ENCODE measurements at regions not wholly inside any gene's neighbourhood (a gene's known extent, or its start where the extent isn't known, plus 50 kb on each side); places are given as distances from the start of the nearest gene placed in this dataset.
A peak's percentile ranks its signal among the peaks of the same experiment; 100 is the strongest.

DNA sequence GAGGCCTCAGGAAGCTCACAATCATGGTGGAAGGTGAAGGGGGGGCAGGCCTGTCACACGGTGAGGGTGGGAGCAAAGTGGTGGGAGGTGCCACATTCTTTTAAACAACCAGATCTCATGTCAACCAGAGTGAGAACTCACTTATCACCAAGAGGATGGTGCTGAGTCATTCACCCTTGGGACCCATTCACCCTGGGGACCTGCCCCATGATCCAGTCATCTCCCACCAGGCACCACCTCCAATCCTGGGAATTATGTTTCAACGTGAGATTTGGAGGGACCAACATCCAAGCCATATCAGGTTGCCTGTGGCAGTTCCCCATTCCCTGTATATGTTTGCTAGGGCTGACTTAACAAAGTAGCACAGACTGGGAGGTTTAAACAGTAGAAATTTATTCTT is 318.4 kb upstream of the CLNK start:
- Histone ChIP-seq H3K27ac (no peak overlapping the region), H3K9me3 (no peaks in the 10 kb centered on the region), H3K36me3 (no peaks in the 10 kb centered on the region), H3K4me3 (no peak overlapping the region), H3K4me1 (no peaks in the 10 kb centered on the region), H3K27me3 (no peaks in the 10 kb centered on the region)
- TF ChIP-seq, protein P1, sequence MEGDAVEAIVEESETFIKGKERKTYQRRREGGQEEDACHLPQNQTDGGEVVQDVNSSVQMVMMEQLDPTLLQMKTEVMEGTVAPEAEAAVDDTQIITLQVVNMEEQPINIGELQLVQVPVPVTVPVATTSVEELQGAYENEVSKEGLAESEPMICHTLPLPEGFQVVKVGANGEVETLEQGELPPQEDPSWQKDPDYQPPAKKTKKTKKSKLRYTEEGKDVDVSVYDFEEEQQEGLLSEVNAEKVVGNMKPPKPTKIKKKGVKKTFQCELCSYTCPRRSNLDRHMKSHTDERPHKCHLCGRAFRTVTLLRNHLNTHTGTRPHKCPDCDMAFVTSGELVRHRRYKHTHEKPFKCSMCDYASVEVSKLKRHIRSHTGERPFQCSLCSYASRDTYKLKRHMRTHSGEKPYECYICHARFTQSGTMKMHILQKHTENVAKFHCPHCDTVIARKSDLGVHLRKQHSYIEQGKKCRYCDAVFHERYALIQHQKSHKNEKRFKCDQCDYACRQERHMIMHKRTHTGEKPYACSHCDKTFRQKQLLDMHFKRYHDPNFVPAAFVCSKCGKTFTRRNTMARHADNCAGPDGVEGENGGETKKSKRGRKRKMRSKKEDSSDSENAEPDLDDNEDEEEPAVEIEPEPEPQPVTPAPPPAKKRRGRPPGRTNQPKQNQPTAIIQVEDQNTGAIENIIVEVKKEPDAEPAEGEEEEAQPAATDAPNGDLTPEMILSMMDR (IDR thresholded peaks at IDR 0.05), result no peak
- no peak for TF ChIP-seq POLR2A (IDR thresholded peaks at IDR 0.05)
- DNase-seq, result no peak

DNA sequence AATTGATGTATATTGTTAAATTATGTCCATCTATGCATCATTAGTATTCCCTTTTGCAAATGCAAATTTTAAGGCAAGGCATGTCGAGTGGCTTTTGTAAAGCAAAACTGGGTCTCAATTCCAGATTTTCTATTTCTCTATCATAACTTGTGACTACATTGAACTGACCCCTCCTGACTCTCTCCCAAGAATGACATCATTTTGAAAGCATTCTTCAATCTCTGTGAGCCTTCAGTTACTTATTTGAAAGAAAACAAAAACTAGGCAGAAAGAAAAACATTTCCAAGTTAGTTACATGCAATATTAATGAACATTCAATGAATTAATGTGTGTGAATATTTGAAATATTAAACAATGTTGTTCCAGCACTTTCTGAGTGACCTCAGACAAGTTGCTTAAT is 314.3 kb upstream of the CLNK start:
- DNase-seq, result no peak
- Histone ChIP-seq H3K27ac (no peak overlapping the region), H3K9me3 (no peaks in the 10 kb centered on the region), H3K27me3 (no peaks in the 10 kb centered on the region), H3K4me1 (no peaks in the 10 kb centered on the region), H3K4me3 (no peak overlapping the region), H3K36me3 (no peaks in the 10 kb centered on the region)
- TF ChIP-seq POLR2A (IDR thresholded peaks at IDR 0.05), result no peak
- TF ChIP-seq, protein P1 (IDR thresholded peaks at IDR 0.05), result no peak

DNA sequence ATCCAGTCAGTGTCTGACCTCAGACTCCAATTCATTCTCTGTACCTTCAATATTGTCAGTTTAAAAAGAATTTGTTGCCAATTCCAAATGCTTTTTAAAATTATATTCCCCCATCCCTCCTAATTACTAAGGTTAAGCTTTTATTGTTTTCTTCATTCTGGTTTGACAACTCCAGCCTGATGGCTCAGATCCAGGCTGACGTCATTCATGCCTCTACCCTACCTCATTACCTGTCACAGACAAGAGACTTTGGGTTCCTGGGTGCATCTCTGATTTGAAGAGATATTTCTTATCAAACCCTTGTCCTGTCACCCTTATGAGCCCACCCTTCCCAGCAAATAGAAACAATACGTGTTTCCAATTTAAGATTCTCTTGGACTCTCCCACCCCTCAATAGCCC is 300.2 kb upstream of the CLNK start:
- Histone ChIP-seq H3K9me3 (no peaks in the 10 kb centered on the region), H3K36me3 (no peaks in the 10 kb centered on the region), H3K27ac (no peak overlapping the region), H3K27me3 (no peaks in the 10 kb centered on the region), H3K4me3 (no peak overlapping the region), H3K4me1 (peaks cover 0 to 4% (median 0%) of the 10 kb centered on the region in 4 donors)
- TF ChIP-seq POLR2A (IDR thresholded peaks at IDR 0.05), result no peak
- no peak for DNase-seq

DNA sequence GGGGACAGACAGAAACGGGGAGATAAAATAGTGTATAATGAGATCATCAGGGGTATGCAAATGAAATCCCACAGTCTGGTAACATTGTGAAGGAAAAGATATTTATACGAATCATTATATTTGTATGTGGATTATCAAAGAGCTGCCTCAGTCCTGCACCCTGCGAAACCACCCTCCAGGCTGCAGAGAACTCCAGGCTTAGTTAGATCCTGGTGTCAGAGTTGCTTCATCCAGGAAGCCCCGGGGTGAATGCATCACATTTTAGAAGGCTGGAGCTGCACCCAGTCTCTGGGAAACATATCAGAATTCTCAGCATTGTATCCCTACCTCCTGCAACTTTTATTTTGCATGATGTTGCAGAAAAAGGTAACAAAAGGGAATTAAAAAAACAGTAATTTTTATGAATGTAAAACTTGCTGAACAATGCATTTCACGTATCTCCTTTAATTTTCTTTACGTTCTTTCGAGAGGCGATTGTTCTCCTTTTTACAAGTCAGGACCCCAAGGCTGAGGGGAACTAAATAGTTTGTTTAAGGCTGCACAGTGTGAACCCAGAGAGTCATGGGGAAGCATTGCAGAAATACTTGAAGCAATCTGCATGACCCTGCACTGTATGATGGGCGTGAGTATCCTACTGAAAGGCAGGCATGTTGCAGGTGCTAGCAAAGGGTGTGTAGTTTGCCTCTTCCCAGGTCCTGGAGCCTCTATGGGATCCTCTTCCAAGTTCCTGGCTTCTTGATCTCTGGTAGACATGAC is 299.5 kb upstream of the CLNK start:
- DNase-seq, result no peak
- Histone ChIP-seq H3K4me1 (peaks cover 0 to 4% (median 0%) of the 10 kb centered on the region in 4 donors), H3K9me3 (no peaks in the 10 kb centered on the region), H3K4me3 (no peak overlapping the region), H3K27ac (no peak overlapping the region), H3K36me3 (no peaks in the 10 kb centered on the region), H3K27me3 (no peaks in the 10 kb centered on the region)
- TF ChIP-seq, protein P1 (IDR thresholded peaks at IDR 0.05), result no peak
- TF ChIP-seq POLR2A (IDR thresholded peaks at IDR 0.05), result no peak

DNA sequence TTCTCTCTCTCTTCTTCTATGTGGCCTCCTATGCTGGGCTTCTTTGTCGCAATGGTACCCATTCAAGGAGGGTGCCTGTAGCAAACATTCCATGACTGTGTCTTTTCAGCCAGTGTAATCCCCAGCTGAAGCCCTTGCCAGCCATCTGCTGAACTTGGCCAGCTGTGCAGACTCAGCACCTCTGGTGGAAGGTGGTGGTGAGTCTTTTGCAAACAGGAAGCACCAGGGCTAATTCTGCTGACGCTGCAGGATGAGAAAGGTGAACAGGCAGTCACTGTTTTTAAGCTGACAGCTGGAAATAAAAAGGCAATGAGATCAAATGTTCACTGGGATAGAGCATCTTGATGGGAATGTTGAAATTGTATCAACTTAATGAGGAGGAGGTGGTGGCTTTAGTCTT is 298.7 kb upstream of the CLNK start:
- no peaks in the 10 kb centered on the region for H3K27me3 ChIP-seq
- peak in 2 of 3 donors; percentile 65 to 67 for DNase-seq
- H3K4me1 ChIP-seq, result peaks cover 0 to 4% (median 0%) of the 10 kb centered on the region in 4 donors
- H3K27ac ChIP-seq, result no peak overlapping the region
- H3K9me3 ChIP-seq, result no peaks in the 10 kb centered on the region
- H3K36me3 ChIP-seq, result no peaks in the 10 kb centered on the region
- no peak overlapping the region for H3K4me3 ChIP-seq
- TF ChIP-seq, protein P1 (IDR thresholded peaks at IDR 0.05), result no peak
- TF ChIP-seq POLR2A (IDR thresholded peaks at IDR 0.05), result no peak

DNA sequence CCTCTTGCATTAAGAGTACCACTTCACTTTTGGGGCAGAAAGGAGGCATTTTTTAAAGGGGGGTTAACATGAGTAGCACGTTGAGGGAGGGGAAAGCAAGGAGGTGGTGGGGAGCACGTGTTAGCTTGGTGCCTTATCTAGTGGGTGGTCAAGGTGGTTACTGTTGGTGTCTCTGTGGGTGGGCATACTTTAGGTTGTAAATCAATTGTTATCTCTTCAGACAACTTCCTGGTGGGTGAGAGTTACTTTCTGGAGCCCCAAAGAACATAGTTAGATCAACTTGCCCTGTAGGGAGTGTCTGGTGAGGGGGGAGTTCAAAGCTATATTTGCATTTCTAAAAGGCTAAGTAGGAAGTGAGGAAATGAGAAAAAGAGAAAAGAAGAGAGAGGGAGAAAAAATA is 297.7 kb upstream of the CLNK start:
- no peaks in the 10 kb centered on the region for H3K27me3 ChIP-seq
- H3K9me3 ChIP-seq, result no peaks in the 10 kb centered on the region
- H3K4me3 ChIP-seq, result no peak overlapping the region
- H3K4me1 ChIP-seq, result peaks cover 0 to 4% (median 0%) of the 10 kb centered on the region in 4 donors
- DNase-seq, result no peak
- no peak for TF ChIP-seq POLR2A (IDR thresholded peaks at IDR 0.05)
- TF ChIP-seq, protein P1 (IDR thresholded peaks at IDR 0.05), result no peak
- no peaks in the 10 kb centered on the region for H3K36me3 ChIP-seq
- no peak overlapping the region for H3K27ac ChIP-seq
